ENCODE measurements at regions not wholly inside any gene's neighbourhood (a gene's known extent, or its start where the extent isn't known, plus 50 kb on each side); places are given as distances from the start of the nearest gene placed in this dataset.

DNA sequence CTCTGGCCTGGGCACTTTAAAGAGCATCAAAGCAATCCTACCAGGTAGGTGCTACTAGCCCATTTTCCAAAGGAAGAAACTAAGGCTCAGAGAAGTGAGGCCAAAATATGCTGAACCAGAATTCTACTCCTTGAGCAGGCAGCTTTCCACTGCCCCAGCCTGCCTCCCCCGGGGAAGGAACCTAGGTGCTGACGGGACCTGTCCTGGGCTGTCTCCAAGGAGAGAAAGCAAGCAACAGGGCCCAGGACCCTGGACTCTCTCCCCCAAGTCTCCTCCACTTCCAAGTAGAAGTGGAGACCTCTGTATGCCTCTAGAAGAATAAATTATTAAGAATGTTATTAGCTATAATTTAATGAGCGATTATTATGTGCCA lies 159.5 kb downstream of the MRPL14 start:
- no peak for DNase-seq
- TF ChIP-seq EZH2 (IDR thresholded peaks at IDR 0.05; ENCODE audit: low read depth) = no peak
- TF ChIP-seq, protein P1, sequence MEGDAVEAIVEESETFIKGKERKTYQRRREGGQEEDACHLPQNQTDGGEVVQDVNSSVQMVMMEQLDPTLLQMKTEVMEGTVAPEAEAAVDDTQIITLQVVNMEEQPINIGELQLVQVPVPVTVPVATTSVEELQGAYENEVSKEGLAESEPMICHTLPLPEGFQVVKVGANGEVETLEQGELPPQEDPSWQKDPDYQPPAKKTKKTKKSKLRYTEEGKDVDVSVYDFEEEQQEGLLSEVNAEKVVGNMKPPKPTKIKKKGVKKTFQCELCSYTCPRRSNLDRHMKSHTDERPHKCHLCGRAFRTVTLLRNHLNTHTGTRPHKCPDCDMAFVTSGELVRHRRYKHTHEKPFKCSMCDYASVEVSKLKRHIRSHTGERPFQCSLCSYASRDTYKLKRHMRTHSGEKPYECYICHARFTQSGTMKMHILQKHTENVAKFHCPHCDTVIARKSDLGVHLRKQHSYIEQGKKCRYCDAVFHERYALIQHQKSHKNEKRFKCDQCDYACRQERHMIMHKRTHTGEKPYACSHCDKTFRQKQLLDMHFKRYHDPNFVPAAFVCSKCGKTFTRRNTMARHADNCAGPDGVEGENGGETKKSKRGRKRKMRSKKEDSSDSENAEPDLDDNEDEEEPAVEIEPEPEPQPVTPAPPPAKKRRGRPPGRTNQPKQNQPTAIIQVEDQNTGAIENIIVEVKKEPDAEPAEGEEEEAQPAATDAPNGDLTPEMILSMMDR (conservative IDR thresholded peaks at IDR 0.05) = no peak

DNA sequence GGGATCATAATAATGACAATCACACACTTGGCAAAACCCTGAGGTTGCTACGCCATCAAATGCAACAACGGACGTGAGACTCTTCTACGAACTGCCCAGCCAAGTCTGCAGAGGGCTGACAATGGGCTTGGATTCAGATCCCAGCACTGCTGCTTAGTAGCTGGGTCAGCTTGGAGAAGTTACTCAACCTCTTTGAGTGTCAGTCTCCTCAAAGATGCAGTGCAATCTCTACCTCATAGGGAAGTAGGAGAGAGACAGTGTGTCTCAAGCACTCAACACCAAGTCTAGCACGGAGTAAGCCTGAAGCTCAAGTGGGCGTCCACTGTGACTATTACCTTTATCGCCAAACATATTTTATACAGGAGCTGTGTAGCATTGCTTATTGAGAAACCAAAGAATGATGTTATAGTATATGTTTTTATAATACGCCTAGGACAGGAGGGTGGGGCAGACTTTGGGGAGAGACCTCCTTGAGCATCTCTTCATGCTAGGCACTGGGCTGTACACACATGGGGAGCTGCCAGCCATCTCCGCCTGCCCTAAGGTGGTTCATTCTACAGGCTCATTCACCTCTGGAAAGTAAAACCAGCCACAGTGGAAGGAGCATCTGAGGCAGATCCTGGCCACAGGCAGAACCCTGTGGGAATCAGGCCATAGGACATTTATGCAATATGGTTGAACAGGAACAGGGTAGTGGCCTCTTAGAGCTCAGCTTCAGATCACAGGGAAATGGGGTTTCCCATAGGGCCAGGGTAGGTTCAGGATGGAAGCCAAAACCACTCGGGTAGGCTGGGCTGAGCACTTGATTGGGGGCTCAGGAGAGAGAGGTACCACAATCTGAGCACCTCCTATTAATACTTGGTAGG lies 160.2 kb downstream of the MRPL14 start:
- H3K9me2 ChIP-seq (ENCODE audit: insufficient read depth) = no peaks in the 10 kb centered on the region
- H4K20me1 ChIP-seq (ENCODE audit: insufficient read depth) = no peaks in the 10 kb centered on the region
- H3K4me3 ChIP-seq = no peak overlapping the region
- H3K4me2 ChIP-seq = no peak overlapping the region
- intact Hi-C loops (cut with micrococcal nuclease; ENCODE audit: unreplicated experiment) = no loop called here
- H3K36me3 ChIP-seq (ENCODE audit: low read depth) = no peaks in the 10 kb centered on the region
- peaks cover 5% of the 10 kb centered on the region; the same call in 1 of the 2 replicates for H3K9me3 ChIP-seq (ENCODE audit: insufficient read depth, low read depth)
- peaks cover 5% of the 10 kb centered on the region for H3F3A ChIP-seq (ENCODE audit: insufficient read depth, low read depth)
- ChIA-PET POLR2A (ENCODE audit: unreplicated experiment) (no interaction called here), CTCF (no interaction called here)
- DNase-seq = no peak
- peaks cover 9% of the 10 kb centered on the region; the same call in 1 of the 2 replicates for H3K4me1 ChIP-seq (replicated peaks; ENCODE audit: insufficient read depth)
- TF ChIP-seq EZH2 (IDR thresholded peaks at IDR 0.05; ENCODE audit: low read depth) = no peak
- TF ChIP-seq, protein P1 (conservative IDR thresholded peaks at IDR 0.05) = no peak
- no peaks in the 10 kb centered on the region for H3K79me2 ChIP-seq (ENCODE audit: low read depth)
- H3K27me3 ChIP-seq (ENCODE audit: insufficient read depth, low read depth) = no peaks in the 10 kb centered on the region
- no peak overlapping the region for H2AFZ ChIP-seq
- no TSS peak for BruUV-seq (replicated peaks)
- no peak overlapping the region for H3K27ac ChIP-seq

More for the DNA sequence above, 159.5 kb downstream of the MRPL14 start:
- peaks cover 2% of the 10 kb centered on the region; the same call in 1 of the 2 replicates for H3K9me3 ChIP-seq (ENCODE audit: insufficient read depth, low read depth)
- H3K4me1 ChIP-seq (replicated peaks; ENCODE audit: insufficient read depth) = peaks cover 8% of the 10 kb centered on the region; the same call in 1 of the 2 replicates
- ChIA-PET CTCF (no interaction called here), POLR2A (ENCODE audit: unreplicated experiment) (no interaction called here)
- H3K4me2 ChIP-seq = no peak overlapping the region
- H3K36me3 ChIP-seq (ENCODE audit: low read depth) = no peaks in the 10 kb centered on the region
- H3K79me2 ChIP-seq (ENCODE audit: low read depth) = no peaks in the 10 kb centered on the region
- H3K4me3 ChIP-seq = no peak overlapping the region
- peaks cover 2% of the 10 kb centered on the region for H3F3A ChIP-seq (ENCODE audit: insufficient read depth, low read depth)
- no peaks in the 10 kb centered on the region for H4K20me1 ChIP-seq (ENCODE audit: insufficient read depth)
- no peaks in the 10 kb centered on the region for H3K27me3 ChIP-seq (ENCODE audit: insufficient read depth, low read depth)
- H3K9me2 ChIP-seq (ENCODE audit: insufficient read depth) = no peaks in the 10 kb centered on the region
- H3K27ac ChIP-seq = no peak overlapping the region
- no peak overlapping the region for H2AFZ ChIP-seq
- intact Hi-C loops (cut with micrococcal nuclease; ENCODE audit: unreplicated experiment) = no loop called here
- BruUV-seq (replicated peaks) = no TSS peak

DNA sequence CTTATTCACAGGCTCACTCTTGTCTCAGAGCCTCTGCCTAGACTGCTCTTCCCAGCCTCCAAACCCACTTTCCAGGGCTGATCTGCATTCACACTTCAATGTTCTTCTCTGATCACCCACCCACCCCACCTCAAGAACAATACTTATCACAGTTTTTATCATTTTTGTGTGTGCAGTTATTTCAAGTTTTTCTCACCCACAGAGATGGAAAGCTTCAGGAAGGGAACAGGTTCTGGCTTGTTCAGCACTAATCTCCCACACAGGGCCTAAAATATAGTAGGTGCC lies 160.9 kb downstream of the MRPL14 start:
- H3K4me1 ChIP-seq (replicated peaks; ENCODE audit: insufficient read depth) = peaks cover 8% of the 10 kb centered on the region; the same call in 1 of the 2 replicates
- BruUV-seq (replicated peaks) = no TSS peak
- CTCF ChIA-PET = no interaction called here

More for the DNA sequence above, 160.9 kb downstream of the MRPL14 start:
- POLR2A ChIA-PET (ENCODE audit: unreplicated experiment) = no interaction called here
- intact Hi-C loops (cut with micrococcal nuclease; ENCODE audit: unreplicated experiment) = no loop called here
- no peak for DNase-seq
- H3K36me3 ChIP-seq (ENCODE audit: low read depth) = no peaks in the 10 kb centered on the region
- no peaks in the 10 kb centered on the region for H4K20me1 ChIP-seq (ENCODE audit: insufficient read depth)
- TF ChIP-seq EZH2 (IDR thresholded peaks at IDR 0.05; ENCODE audit: low read depth) = no peak
- TF ChIP-seq, protein P1 (conservative IDR thresholded peaks at IDR 0.05) = no peak
- no peak overlapping the region for H3K4me3 ChIP-seq
- H3K9me3 ChIP-seq (ENCODE audit: insufficient read depth, low read depth) = peaks cover 11% of the 10 kb centered on the region; the same call in 1 of the 2 replicates
- H3K79me2 ChIP-seq (ENCODE audit: low read depth) = no peaks in the 10 kb centered on the region
- H3K27me3 ChIP-seq (ENCODE audit: insufficient read depth, low read depth) = no peaks in the 10 kb centered on the region
- no peak overlapping the region for H3K27ac ChIP-seq
- H3F3A ChIP-seq (ENCODE audit: insufficient read depth, low read depth) = peaks cover 5% of the 10 kb centered on the region
- H2AFZ ChIP-seq = no peak overlapping the region
- no peak overlapping the region for H3K4me2 ChIP-seq
- H3K9me2 ChIP-seq (ENCODE audit: insufficient read depth) = no peaks in the 10 kb centered on the region

All from PC-9 (cell line).